Uterus (tissue), 3 donors: ENCODE measurements at regions not wholly inside any gene's neighbourhood (a gene's known extent, or its start where the extent isn't known, plus 50 kb on each side); places are given as distances from the start of the nearest gene placed in this dataset.

ENCODE experiments used
- DNase-seq, 2 donors: peaks; one replicate each; pipeline ENCODE4 v3.0.0-alpha.2; 2019 to 2020
- H3K27ac ChIP-seq, 2 donors: fragments of 200-600 bp; sonication (generic); 1 replicate in 1 of 2; 2 replicates in 1 of 2; pipeline ENCODE4 v1.5.1; 2016 to 2018
- H3K27me3 ChIP-seq, 2 donors: fragments of 200-600 bp; sonication (generic); one replicate each; pipeline ENCODE4 v1.5.1; 2018 to 2019; ENCODE audit warnings: control low read depth in 1 of 2
- H3K36me3 ChIP-seq, 2 donors: fragments of 200-600 bp; sonication (generic); one replicate each; pipeline ENCODE4 v1.5.1; 2019; ENCODE audit warnings: control low read depth in 1 of 2
- H3K4me1 ChIP-seq, 2 donors: fragments of 200-600 bp; sonication (generic); one replicate each; pipeline ENCODE4 v1.5.1; 2018 to 2019; ENCODE audit warnings: control low read depth in 1 of 2
- H3K4me3 ChIP-seq, 2 donors: fragments of 200-600 bp; sonication (generic); 1 replicate in 1 of 2; 2 replicates in 1 of 2; pipeline ENCODE4 v1.5.1; 2018 to 2019; ENCODE audit warnings: mild to moderate bottlenecking in 1 of 2
- H3K9me3 ChIP-seq, 2 donors: fragments of 200-600 bp; sonication (generic); one replicate each; pipeline ENCODE4 v1.5.1; 2019; ENCODE audit warnings: control low read depth in 1 of 2
- POLR2A ChIP-seq, 2 donors: fragments of 450-650 bp; IDR thresholded peaks; one replicate each; pipeline ENCODE4 v1.6.1; 2016; ENCODE audit warnings: antibody characterized with exemption in 2 of 2, mild to moderate bottlenecking in 1 of 2, moderate library complexity in 1 of 2
- intact Hi-C: fragments of 100-400 bp; cut with DNase I; formaldehyde crosslinking; loops from one replicate; pipeline ENCODE4 v1.15.1; 2023; ENCODE audit warnings: low total_unique reads
- TF ChIP-seq, protein P1 (sequence below), 4 experiments: fragments of 200-600 bp in 2 of 4; fragments of 450-650 bp in 2 of 4; sonication (generic) in 2 of 4; IDR thresholded peaks; one replicate each; pipeline ENCODE4 v1.5.1; 2016 to 2019; ENCODE audit warnings: antibody characterized with exemption in 4 of 4, mild to moderate bottlenecking in 2 of 4, moderate library complexity in 1 of 4
- donor health status: DM: yes; HTN: yes; CAD: no.

DNA sequence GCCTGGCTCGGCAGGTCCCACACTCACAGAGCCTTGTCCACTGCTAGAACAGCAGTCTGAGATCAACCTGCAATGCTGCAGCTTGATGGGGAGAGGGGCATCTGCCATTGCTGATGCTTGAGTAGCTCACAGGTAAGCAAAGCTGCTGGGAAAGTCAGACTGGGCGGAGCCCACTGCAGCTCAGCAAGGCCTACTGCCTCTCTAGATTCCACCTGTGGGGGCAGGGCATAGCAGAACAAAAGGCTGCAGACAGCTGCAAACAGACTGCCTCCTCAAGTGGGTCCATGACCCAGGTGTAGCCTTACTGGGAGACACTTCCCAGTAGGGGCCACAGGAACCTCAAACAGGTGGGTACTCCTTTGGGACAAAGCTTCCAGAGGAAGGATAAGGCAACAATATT is 110.6 kb upstream of the ADAMTS3 start:
- H3K36me3 ChIP-seq, result no peaks in the 10 kb centered on the region
- TF ChIP-seq, protein P1, sequence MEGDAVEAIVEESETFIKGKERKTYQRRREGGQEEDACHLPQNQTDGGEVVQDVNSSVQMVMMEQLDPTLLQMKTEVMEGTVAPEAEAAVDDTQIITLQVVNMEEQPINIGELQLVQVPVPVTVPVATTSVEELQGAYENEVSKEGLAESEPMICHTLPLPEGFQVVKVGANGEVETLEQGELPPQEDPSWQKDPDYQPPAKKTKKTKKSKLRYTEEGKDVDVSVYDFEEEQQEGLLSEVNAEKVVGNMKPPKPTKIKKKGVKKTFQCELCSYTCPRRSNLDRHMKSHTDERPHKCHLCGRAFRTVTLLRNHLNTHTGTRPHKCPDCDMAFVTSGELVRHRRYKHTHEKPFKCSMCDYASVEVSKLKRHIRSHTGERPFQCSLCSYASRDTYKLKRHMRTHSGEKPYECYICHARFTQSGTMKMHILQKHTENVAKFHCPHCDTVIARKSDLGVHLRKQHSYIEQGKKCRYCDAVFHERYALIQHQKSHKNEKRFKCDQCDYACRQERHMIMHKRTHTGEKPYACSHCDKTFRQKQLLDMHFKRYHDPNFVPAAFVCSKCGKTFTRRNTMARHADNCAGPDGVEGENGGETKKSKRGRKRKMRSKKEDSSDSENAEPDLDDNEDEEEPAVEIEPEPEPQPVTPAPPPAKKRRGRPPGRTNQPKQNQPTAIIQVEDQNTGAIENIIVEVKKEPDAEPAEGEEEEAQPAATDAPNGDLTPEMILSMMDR (IDR thresholded peaks at IDR 0.05), result no peak
- no peak for TF ChIP-seq POLR2A (IDR thresholded peaks at IDR 0.05)
- H3K27me3 ChIP-seq, result no peaks in the 10 kb centered on the region
- H3K27ac ChIP-seq, result no peak overlapping the region
- no peaks in the 10 kb centered on the region for H3K9me3 ChIP-seq
- H3K4me3 ChIP-seq, result no peak overlapping the region
- no peak for DNase-seq
- no peaks in the 10 kb centered on the region for H3K4me1 ChIP-seq
- intact Hi-C loops, result no loop called here

DNA sequence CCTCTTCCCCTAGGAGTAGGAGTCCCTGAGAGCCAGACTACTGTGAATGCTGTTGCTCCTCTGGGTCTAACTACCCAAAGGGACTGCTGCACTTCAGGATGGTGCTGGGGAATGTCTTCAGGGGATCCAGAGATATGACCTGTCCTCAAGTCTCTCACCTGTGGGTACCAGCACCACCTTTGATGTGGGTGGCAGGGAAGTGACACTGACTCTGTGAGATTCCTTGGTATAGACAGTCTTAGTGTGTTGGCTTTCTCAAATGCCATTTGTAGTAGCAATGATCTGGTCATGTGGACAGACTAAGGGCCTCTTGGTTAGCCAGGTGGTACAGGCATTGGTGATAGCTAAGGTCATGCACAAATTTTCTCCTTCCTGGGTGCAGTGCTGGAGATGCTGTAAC is 108.9 kb upstream of the ADAMTS3 start:
- Histone ChIP-seq H3K27me3 (no peaks in the 10 kb centered on the region), H3K27ac (no peak overlapping the region), H3K4me3 (no peak overlapping the region), H3K4me1 (no peaks in the 10 kb centered on the region), H3K36me3 (no peaks in the 10 kb centered on the region), H3K9me3 (no peaks in the 10 kb centered on the region)
- TF ChIP-seq, protein P1 (IDR thresholded peaks at IDR 0.05), result no peak
- TF ChIP-seq POLR2A (IDR thresholded peaks at IDR 0.05), result no peak
- no peak for DNase-seq
- intact Hi-C loops, result no loop called here

GRCh38 chr4:72677265-72677664 is 108.2 kb upstream of the ADAMTS3 start:
- H3K4me1 ChIP-seq, result no peaks in the 10 kb centered on the region
- intact Hi-C loops, result no loop called here
- no peak for TF ChIP-seq POLR2A (IDR thresholded peaks at IDR 0.05)
- TF ChIP-seq, protein P1 (IDR thresholded peaks at IDR 0.05), result no peak
- DNase-seq, result no peak
- H3K4me3 ChIP-seq, result no peak overlapping the region
- no peak overlapping the region for H3K27ac ChIP-seq
- H3K36me3 ChIP-seq, result no peaks in the 10 kb centered on the region
- no peaks in the 10 kb centered on the region for H3K9me3 ChIP-seq
- no peaks in the 10 kb centered on the region for H3K27me3 ChIP-seq

DNA sequence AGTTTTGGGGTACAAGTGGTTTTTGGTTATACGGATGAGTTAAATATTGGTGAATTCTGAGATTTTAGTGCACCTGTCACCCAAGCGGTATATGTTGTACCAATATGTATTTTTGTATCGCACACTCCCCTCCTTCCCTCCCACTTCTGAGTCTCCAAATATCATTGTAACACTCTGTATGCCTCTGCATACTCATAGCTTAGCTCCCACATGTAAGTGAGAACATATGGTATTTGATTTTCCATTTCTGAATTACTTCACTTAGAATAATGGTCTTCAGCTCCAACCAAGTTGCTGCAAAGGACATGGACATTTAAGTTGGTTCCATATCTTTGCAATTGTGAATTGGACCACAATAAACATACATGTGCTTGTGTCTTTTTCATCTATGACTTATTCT is 103.0 kb upstream of the ADAMTS3 start:
- Histone ChIP-seq H3K27ac (no peak overlapping the region), H3K27me3 (no peaks in the 10 kb centered on the region), H3K4me1 (no peaks in the 10 kb centered on the region), H3K4me3 (no peak overlapping the region), H3K36me3 (no peaks in the 10 kb centered on the region), H3K9me3 (no peaks in the 10 kb centered on the region)
- intact Hi-C loops, result no loop called here
- no peak for DNase-seq
- TF ChIP-seq POLR2A (IDR thresholded peaks at IDR 0.05), result no peak
- TF ChIP-seq, protein P1 (IDR thresholded peaks at IDR 0.05), result no peak

- intact Hi-C loops, result no loop called here
- no peak overlapping the region for H3K27ac ChIP-seq
- no peak overlapping the region for H3K4me3 ChIP-seq
- no peaks in the 10 kb centered on the region for H3K9me3 ChIP-seq
- H3K27me3 ChIP-seq, result no peaks in the 10 kb centered on the region
- no peak for TF ChIP-seq POLR2A (IDR thresholded peaks at IDR 0.05)
- TF ChIP-seq, protein P1 (IDR thresholded peaks at IDR 0.05), result no peak
- H3K4me1 ChIP-seq, result no peaks in the 10 kb centered on the region
- no peaks in the 10 kb centered on the region for H3K36me3 ChIP-seq
- no peak for DNase-seq
These were observed 101.5 kb upstream of the ADAMTS3 start for GRCh38 chr4:72670521-72670920.
